ENCODE measurements at regions not wholly inside any gene's neighbourhood (a gene's known extent, or its start where the extent isn't known, plus 50 kb on each side); places are given as distances from the start of the nearest gene placed in this dataset.
"Not testable (repeated sequence)": the region's sequence is repeated elsewhere in the genome, so short reads cannot be mapped to it uniquely, and the experiment has no call there.

DNA sequence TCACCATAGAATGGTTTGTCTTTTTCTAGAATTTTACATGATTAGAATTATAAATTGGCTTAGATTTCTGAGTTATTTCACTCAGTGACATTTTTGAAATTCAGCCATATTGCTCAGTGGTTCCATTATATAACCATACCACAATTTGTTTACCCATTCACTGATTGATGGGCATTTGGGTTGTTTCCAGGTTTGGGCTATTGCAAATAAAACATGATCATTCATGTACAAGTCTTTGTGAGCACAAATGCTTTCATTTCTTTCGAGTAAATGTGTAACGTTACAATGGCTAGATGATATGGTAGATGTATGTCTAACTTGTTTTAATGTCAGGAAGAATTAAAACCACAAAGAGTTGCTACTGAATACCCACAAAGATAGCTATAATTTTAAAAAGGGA lies 279.9 kb upstream of the TARS1 start:
- no peak for DNase-seq

DNA sequence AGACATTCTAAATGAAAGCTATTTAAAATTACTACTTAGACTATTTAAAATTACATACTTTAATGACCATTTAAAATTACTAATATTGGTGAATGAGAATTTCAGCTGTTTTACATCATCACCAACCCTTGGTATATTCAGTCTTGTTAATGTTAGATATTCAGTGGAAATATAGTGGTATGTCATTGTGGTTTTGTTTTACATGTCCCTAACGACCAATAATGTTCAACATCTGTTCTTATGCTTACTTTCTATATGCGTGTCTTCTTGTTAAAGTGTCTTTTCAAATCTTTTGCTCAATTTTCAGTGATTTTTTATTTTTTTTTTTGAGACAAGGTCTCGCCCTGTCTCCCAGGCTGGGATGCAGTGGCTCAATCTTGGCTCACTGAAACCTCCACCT lies 279.3 kb upstream of the TARS1 start:
- no peak for DNase-seq

DNA sequence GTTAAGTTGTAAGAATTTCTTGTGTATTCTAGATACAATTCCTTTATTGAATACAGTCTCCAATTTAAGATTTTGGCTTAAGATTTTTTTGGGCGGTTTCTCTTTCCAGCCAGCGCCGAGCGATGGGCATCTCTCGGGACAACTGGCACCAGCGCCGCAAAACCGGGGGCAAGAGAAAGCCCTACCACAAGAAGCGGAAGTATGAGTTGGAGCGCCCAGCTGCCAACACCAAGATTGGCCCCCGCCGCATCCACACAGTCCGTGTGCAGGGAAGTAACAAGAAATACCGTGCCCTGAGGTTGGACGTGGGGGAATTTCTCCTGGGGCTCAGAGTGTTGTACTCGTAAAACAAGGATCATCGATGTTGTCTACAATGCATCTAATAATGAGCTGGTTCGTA lies 278.7 kb upstream of the TARS1 start:
- no peak for DNase-seq

DNA sequence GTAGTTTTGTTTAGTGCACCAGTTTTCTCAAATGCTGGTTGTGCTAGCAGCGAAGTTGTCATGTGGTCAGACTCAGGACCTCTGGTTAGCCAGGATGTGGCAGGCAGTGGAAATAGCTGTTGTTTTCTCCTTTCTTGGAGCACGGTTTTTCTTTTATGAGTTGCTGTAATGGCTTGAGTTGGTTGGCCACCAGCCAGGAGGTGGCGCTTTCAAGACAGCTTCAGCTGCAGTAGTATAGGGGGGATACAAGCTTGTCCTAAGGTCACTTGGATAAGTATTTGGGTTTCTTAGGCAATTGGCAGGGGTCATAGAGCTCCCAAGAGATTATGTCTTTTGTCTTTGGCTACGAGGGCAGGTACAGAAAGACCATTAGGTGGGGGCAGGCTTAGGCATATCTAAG lies 274.2 kb upstream of the TARS1 start:
- DNase-seq = no peak

DNA sequence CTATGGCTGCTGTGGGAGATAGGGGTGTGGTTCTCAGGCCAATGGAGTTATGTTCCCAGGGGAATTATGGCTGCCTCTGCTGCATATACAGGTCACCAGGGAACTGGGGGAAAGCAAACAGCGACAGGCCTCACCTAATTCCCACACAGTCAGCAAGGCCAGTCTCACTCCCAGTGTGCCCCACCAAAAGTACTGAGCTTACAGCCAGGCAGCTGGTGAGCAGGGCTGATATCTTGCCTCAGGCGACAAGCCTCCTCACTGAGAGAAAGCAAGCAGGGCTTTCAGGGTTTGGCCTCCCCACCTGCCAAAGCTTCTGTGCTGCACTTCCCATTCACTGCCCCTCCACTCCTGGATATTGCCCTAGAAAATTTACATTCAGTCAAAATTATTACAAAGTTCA lies 273.8 kb upstream of the TARS1 start:
- DNase-seq = no peak

DNA sequence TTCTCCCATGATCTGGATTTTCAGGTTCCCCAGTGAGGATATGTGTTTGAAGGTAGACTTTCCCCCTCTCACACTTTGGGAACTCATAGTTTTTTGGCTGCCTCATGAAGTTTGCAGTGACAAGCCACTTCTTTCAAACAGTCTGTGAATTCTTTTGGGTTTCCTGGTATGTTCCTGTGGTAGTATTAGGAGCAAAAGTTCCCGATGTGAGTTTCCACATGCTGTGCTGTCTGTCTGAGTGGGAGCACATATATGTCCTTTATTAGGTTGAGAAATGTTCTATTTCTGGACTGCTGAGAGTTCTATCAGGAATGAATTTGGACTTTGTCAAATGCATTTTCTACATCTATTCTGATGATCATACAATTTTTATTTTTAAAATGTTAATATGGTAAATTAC lies 273.2 kb upstream of the TARS1 start:
- DNase-seq = no peak

- no peak for DNase-seq
Observed at GRCh38 chr5:33170411-33170810, 270.4 kb upstream of the TARS1 start.

DNA sequence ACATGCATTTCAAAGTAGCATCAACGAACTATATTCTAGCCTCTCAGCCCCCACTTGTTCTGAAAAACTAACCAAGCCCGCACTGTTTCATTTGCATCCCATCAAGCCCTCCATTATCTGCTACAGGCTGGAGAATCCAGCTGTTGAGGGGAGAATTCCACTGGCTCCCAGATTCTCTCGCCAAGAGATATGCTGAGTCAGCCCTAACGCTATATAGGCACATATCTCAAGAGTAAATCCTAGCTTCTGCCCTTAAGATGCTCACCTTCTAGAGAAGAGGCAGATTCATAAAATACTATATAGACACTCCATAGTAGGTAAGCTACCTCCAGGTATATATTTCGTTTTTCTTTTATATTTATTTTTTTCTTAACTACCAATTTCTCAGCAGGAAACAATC lies 266.4 kb upstream of the TARS1 start:
- no peak for DNase-seq

- DNase-seq = no peak
Observed at GRCh38 chr5:33179301-33179700, 261.5 kb upstream of the TARS1 start.

DNA sequence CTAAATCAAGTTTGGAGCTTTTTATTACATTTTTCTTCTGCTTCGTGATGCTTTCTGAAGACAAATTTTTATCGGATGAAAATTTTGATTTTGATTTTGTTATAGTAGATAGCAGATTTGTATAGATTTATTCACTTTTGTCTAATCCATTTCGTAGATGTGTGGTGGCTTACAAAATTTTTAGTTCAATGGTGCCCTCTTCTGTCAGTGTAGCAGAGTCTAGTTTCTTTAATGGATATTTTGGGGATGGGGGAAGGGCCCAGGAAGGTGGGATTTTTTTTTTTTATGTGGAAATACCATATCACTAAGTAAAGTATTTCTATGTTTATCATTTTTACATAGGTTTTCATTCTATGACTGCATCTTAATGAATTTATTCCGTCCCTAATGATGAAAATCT lies 259.9 kb upstream of the TARS1 start:
- no peak for DNase-seq

- no peak for DNase-seq
Observed at GRCh38 chr5:33182986-33183385, 257.8 kb upstream of the TARS1 start.

DNA sequence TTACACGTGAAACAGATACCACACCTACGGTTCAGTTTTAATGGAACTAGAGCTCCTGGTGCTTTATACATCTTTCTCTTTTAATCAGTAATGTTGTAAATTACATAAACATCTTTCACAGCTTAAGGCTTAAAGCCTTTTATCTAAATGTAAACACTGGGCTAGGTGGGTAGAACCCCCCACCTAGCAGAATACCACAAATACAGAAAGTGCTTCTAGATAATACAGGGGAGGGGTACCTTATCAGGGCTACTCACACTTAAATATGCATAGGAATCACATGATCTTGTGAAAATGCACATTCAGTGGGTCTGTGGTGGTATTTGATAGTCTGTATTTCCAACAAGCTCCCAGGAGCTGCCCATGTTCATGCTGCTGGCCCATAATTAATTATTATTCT lies 256.4 kb upstream of the TARS1 start:
- DNase-seq = no peak

GRCh38 chr5:33188089-33188488 lies 252.7 kb upstream of the TARS1 start:
- DNase-seq = no peak

DNA sequence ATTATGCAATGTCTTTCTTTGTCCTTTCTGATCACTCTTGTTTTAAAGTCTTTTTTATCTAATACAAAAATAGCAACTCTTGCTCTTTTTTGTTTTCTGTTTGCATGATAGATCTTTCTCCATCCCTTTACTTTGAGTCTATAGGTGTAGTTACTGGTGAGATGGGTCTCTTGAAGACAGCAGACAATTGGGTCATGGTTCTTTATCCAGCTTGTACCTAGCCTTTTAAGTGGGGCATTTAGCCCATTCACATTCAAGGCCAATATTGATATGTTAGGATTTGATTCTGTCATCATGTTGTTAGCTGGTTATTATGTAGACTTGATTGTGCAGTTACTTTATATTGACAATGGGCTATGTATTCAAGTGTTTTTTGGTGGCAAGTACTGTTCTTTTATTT lies 245.9 kb upstream of the TARS1 start:
- no peak for DNase-seq

- DNase-seq = no peak
Observed at GRCh38 chr5:33195431-33196165, 245.2 kb upstream of the TARS1 start.

DNA sequence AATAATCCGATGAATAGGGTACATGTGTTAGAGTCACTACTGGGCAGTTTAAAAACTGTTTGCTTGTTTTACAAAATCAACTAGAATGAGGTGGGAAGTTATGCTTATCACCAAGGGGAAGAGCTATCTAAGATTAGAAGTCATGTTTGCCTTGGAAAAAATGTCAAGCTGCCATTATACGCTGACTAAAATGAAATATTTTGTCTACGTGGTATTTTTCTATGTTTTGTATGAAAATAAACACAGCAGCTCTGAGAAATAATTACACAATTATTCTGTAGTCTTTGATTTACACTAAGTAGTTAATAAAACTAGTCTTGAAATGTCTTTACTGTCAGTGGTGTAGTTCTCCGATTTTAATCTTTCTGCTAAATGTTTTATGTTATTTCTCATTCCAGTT lies 241.9 kb upstream of the TARS1 start:
- no peak for DNase-seq

DNA sequence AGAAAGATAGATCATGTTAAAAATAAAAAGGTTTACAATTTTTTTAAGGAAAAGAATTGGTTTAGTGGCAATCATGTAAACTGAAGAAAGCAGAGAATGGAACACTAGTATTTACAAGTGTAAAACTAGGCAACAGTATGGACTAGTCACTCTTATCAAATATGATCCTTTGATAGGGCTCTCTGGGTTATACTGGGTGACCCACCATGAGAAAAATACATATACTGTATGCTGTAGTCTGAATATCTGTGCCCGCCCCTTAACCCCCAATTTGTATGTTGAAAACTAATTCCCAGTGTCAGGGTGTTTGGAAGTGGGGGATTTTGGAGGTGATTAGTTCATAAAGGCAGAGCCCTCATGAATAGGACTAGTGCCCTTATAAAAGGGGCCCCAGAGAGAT lies 236.8 kb upstream of the TARS1 start:
- DNase-seq = no peak

GRCh38 chr5:33205079-33205478 lies 235.7 kb upstream of the TARS1 start:
- DNase-seq = no peak

GRCh38 chr5:33205727-33206410 lies 234.9 kb upstream of the TARS1 start:
- DNase-seq = no peak

DNA sequence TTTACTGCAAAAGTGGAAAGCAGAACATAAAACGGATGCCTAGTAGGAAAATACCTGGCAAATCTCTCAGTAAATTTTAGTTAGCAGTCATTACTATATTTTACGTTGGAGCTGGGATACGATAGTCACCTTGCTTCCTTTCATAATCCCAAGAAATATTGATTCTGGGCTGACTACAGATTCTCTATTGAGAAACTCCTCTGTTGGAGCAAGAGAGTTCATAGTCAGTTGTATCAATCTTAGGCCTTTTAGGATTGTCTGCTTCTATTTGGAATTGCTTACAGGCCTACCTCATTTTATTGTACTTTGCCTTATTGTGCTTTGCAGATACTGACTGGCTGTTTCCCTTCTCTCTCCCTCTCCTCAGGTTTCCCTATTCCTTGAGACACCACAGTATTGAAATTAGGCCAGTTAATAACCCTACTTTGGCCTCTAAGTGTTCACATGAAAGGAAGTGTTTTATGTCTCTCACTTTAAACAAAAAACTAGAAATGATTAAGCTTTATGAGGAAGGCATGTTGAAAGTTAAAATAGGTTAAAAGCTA lies 233.7 kb upstream of the TARS1 start:
- DNase-seq = no peak

GRCh38 chr5:33209252-33209651 lies 231.5 kb upstream of the TARS1 start:
- DNase-seq = no peak

GRCh38 chr5:33210221-33210620 lies 230.5 kb upstream of the TARS1 start:
- not testable (repeated sequence) for DNase-seq

DNA sequence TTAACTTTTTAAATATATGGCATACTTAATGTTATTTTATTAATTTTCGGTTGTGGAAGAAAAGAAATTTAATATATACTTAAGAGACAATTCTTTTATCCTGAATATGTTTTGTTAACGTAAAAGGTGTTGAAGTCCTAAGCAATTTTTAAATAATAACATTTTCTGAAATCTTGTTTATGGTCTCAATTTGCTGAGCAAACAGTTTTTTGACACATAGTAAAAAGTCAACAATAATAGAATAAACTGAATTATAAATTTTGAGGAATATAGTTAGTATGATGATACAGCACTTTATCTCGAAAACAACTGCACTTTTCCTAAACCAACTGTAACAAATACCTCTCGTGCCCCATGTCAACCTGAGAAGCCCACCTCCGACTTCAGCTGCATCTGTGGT lies 229.8 kb upstream of the TARS1 start:
- DNase-seq = no peak

GRCh38 chr5:33212439-33212838 lies 228.3 kb upstream of the TARS1 start:
- DNase-seq = no peak

DNA sequence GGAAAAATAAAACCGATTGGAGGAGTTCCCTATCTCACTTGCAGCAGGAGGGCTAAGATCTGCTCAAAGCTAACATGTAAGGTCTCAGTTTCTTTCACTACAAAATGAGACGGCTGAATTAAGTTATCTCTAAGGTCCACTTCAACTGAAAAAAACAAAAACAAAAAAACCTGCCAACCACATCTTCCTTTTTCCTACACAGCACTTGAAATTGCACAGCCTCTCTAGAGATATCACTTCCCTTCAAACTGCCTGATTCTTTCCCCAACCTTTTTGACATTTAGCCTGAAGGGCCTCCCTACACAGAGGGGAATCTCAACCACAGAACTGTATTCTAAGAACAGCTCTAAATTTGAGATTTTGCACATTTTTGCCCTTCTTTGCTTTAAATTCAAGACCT lies 227.9 kb upstream of the TARS1 start:
- DNase-seq = no peak
